ENCODE measurements at regions not wholly inside any gene's neighbourhood (a gene's known extent, or its start where the extent isn't known, plus 50 kb on each side); places are given as distances from the start of the nearest gene placed in this dataset.

- TF ChIP-seq POLR2A (IDR thresholded peaks at IDR 0.05), result no peak
- TF ChIP-seq CTCF (IDR thresholded peaks at IDR 0.05), result no peak
These were observed 469.5 kb upstream of the LINC00305 start for GRCh38 chr18:64618390-64618789.

Measured in adrenal gland (tissue), 5 donors.